ENCODE measurements at regions not wholly inside any gene's neighbourhood (a gene's known extent, or its start where the extent isn't known, plus 50 kb on each side); places are given as distances from the start of the nearest gene placed in this dataset.

- TF ChIP-seq POLR2AphosphoS5 (IDR thresholded peaks at IDR 0.05; ENCODE audit: low read depth, low read length) (no peak), POLR2A (IDR thresholded peaks at IDR 0.05; ENCODE audit: low read depth, low read length) (no peak)
These were observed 437.8 kb upstream of the HSF2 start for GRCh38 chr6:121961619-121962125.
